K562 (cell line): ENCODE measurements at regions not wholly inside any gene's neighbourhood (a gene's known extent, or its start where the extent isn't known, plus 50 kb on each side); places are given as distances from the start of the nearest gene placed in this dataset.

Experiments used
- ATF2 ChIP-seq: sonication (generic); formaldehyde crosslinking; IDR thresholded peaks from 2 replicates; pipeline ENCODE4 v1.8.1; 2022; ENCODE audit warnings: missing genetic modification reagents
- CBX5 ChIP-seq: IDR thresholded peaks from 2 replicates; pipeline ENCODE4 v1.6.1; 2014; ENCODE audit warnings: low read depth, borderline replicate concordance
- KDM1A ChIP-seq, 2 experiments: fragments of 450-650 bp; IDR thresholded peaks; 2 replicates each; pipeline ENCODE4 v1.6.1; 2016; ENCODE audit warnings: mild to moderate bottlenecking in 2 of 2
- NCOA2 ChIP-seq, 2 experiments: fragments of 450-650 bp; IDR thresholded peaks; 2 replicates each; pipeline ENCODE4 v1.6.1; 2018; ENCODE audit warnings: mild to moderate bottlenecking in 2 of 2, moderate library complexity in 1 of 2; ENCODE audit not compliant: partially characterized antibody in 2 of 2
- PCBP2 ChIP-seq: fragments of 200-400 bp; formaldehyde crosslinking; IDR thresholded peaks from 2 replicates; pipeline ENCODE4 v1.6.1; 2018; ENCODE audit warnings: low read length, low read depth, mild to moderate bottlenecking, moderate library complexity; ENCODE audit not compliant: poor library complexity, severe bottlenecking
- PKNOX1 ChIP-seq: fragments of 450-650 bp; IDR thresholded peaks from 2 replicates; pipeline ENCODE4 v1.6.1; 2016
- PTBP1 ChIP-seq: fragments of 200-400 bp; formaldehyde crosslinking; IDR thresholded peaks from 2 replicates; pipeline ENCODE4 v1.6.1; 2017; ENCODE audit warnings: low read depth, low read length
- RFX7 ChIP-seq: fragments of 250-450 bp; sonication (Bioruptor Pico); IDR thresholded peaks from 2 replicates; pipeline ENCODE4 v1.5.1; 2021; ENCODE audit warnings: mild to moderate bottlenecking
- SIRT6 ChIP-seq: IDR thresholded peaks from one replicate; pipeline ENCODE4 v1.6.1; 2012; ENCODE audit warnings: low read depth, mild to moderate bottlenecking, control low read depth, inconsistent platforms, low read length, moderate library complexity
- ZBTB34 ChIP-seq: fragments of 250-450 bp; sonication (Bioruptor Pico); IDR thresholded peaks from 2 replicates; pipeline ENCODE4 v1.8.0; 2021; ENCODE audit warnings: mild to moderate bottlenecking, moderate library complexity
- ZBTB40 ChIP-seq, 2 experiments: fragments of 450-650 bp in 1 of 2; sonication (generic) in 1 of 2; formaldehyde crosslinking in 1 of 2; IDR thresholded peaks; 2 replicates each; pipeline versions ENCODE4 v1.7.1 to v1.9.0; 2016 to 2022; ENCODE audit warnings: inconsistent platforms in 1 of 2, mild to moderate bottlenecking in 1 of 2, missing genetic modification reagents in 1 of 2
- ZNF274 ChIP-seq: IDR thresholded peaks from 2 replicates; pipeline ENCODE4 v1.6.1; 2011; ENCODE audit warnings: low read depth, mild to moderate bottlenecking, low read length, moderate library complexity, borderline replicate concordance

- TF ChIP-seq ZBTB40 (IDR thresholded peaks at IDR 0.05) = no peak
- no peak for TF ChIP-seq ZBTB40 (CRISPR knock-in tag; IDR thresholded peaks at IDR 0.05)
- no peak for TF ChIP-seq PCBP2
- no peak for TF ChIP-seq ATF2 (CRISPR knock-in tag)
- no peak for TF ChIP-seq PTBP1
- no peak for TF ChIP-seq RFX7 (CRISPR knock-in tag)
- TF ChIP-seq ZBTB34 (CRISPR knock-in tag) = peak; percentile 83
- TF ChIP-seq NCOA2 (IDR thresholded peaks at IDR 0.05; ENCODE audit: partially characterized antibody in 2 of 2) = no peak
- TF ChIP-seq ZNF274 = no peak
- TF ChIP-seq CBX5 = peak; percentile 89
- TF ChIP-seq KDM1A (IDR thresholded peaks at IDR 0.05) = no peak
- peak; percentile 94 for TF ChIP-seq PKNOX1
- TF ChIP-seq SIRT6 = no peak
These were observed 76.2 kb upstream of the VPREB1 start (continued) for GRCh38 chr22:22168190-22168940.
